ENCODE measurements at regions not wholly inside any gene's neighbourhood (a gene's known extent, or its start where the extent isn't known, plus 50 kb on each side); places are given as distances from the start of the nearest gene placed in this dataset.
"Not testable (repeated sequence)": the region's sequence is repeated elsewhere in the genome, so short reads cannot be mapped to it uniquely, and the experiment has no call there.

- DNase-seq, result no peak
Observed at GRCh38 chr1:199466961-199467360, 560.5 kb upstream of the NR5A2 start.

GRCh38 chr1:199472018-199472417, 555.5 kb upstream of the NR5A2 start:
- DNase-seq, result no peak

GRCh38 chr1:199472978-199473377, 554.5 kb upstream of the NR5A2 start:
- no peak for DNase-seq

- DNase-seq, result no peak
Observed at GRCh38 chr1:199474738-199475137, 552.8 kb upstream of the NR5A2 start.

GRCh38 chr1:199482426-199482825, 545.1 kb upstream of the NR5A2 start:
- DNase-seq, result no peak

- no peak for DNase-seq
Observed at GRCh38 chr1:199489594-199489993, 537.9 kb upstream of the NR5A2 start.

GRCh38 chr1:199490769-199491527, 536.6 kb upstream of the NR5A2 start:
- DNase-seq, result no peak

GRCh38 chr1:199495432-199495831, 532.1 kb upstream of the NR5A2 start:
- no peak for DNase-seq

GRCh38 chr1:199498802-199499201, 528.7 kb upstream of the NR5A2 start:
- not testable (repeated sequence) for DNase-seq

- no peak for DNase-seq
Observed at GRCh38 chr1:199508072-199508471, 519.4 kb upstream of the NR5A2 start.

GRCh38 chr1:199508653-199509052, 518.9 kb upstream of the NR5A2 start:
- DNase-seq, result no peak

GRCh38 chr1:199509456-199509855, 518.1 kb upstream of the NR5A2 start:
- DNase-seq, result no peak

- no peak for DNase-seq
Observed at GRCh38 chr1:199510314-199510713, 517.2 kb upstream of the NR5A2 start.

- DNase-seq, result no peak
Observed at GRCh38 chr1:199512037-199512710, 515.3 kb upstream of the NR5A2 start.

GRCh38 chr1:199515261-199515660, 512.2 kb upstream of the NR5A2 start:
- no peak for DNase-seq

- DNase-seq, result no peak
Observed at GRCh38 chr1:199522338-199522737, 505.2 kb upstream of the NR5A2 start.

GRCh38 chr1:199522936-199523335, 504.6 kb upstream of the NR5A2 start:
- DNase-seq, result no peak

- no peak for DNase-seq
Observed at GRCh38 chr1:199529324-199529723, 498.2 kb upstream of the NR5A2 start.

GRCh38 chr1:199533361-199533760, 494.1 kb upstream of the NR5A2 start:
- DNase-seq, result not testable (repeated sequence)

GRCh38 chr1:199545780-199546179, 481.7 kb upstream of the NR5A2 start:
- no peak for DNase-seq

GRCh38 chr1:199546323-199546722, 481.2 kb upstream of the NR5A2 start:
- DNase-seq, result no peak

GRCh38 chr1:199549421-199549820, 478.1 kb upstream of the NR5A2 start:
- DNase-seq, result no peak

- DNase-seq, result no peak
Observed at GRCh38 chr1:199550199-199551065, 477.1 kb upstream of the NR5A2 start.
